Umbilical cord (tissue), 1 donor: ENCODE measurements at regions not wholly inside any gene's neighbourhood (a gene's known extent, or its start where the extent isn't known, plus 50 kb on each side); places are given as distances from the start of the nearest gene placed in this dataset.

Experiments
- DNase-seq: peaks from one replicate; pipeline ENCODE4 v3.0.0-alpha.2; 2015; ENCODE audit warnings: low spot score

- DNase-seq: no peak
Measured at GRCh38 chr5:66469684-66470083, 126.5 kb upstream of the MAST4 start.

- no peak for DNase-seq
Measured at GRCh38 chr5:66472010-66472409, 124.2 kb upstream of the MAST4 start.

GRCh38 chr5:66475731-66476130 is 120.5 kb upstream of the MAST4 start:
- peak; percentile 49 for DNase-seq

GRCh38 chr5:66477596-66477995 is 118.6 kb upstream of the MAST4 start:
- peak; percentile 59 for DNase-seq

- no peak for DNase-seq
Measured at GRCh38 chr5:66494437-66494836, 101.8 kb upstream of the MAST4 start.

- DNase-seq: no peak
Measured at GRCh38 chr5:66498791-66499207, 97.4 kb upstream of the MAST4 start.

- no peak for DNase-seq
Measured at GRCh38 chr5:66503203-66503789, 92.9 kb upstream of the MAST4 start.

- no peak for DNase-seq
Measured at GRCh38 chr5:66507106-66507505, 89.1 kb upstream of the MAST4 start.

- DNase-seq: no peak
Measured at GRCh38 chr5:66511491-66511890, 84.7 kb upstream of the MAST4 start.

GRCh38 chr5:66513130-66513529 is 83.1 kb upstream of the MAST4 start:
- DNase-seq: no peak

GRCh38 chr5:66515209-66515608 is 81.0 kb upstream of the MAST4 start:
- no peak for DNase-seq

- DNase-seq: no peak
Measured at GRCh38 chr5:66516550-66516949, 79.6 kb upstream of the MAST4 start.

GRCh38 chr5:66517351-66517750 is 78.8 kb upstream of the MAST4 start:
- DNase-seq: no peak

GRCh38 chr5:66518052-66518451 is 78.1 kb upstream of the MAST4 start:
- no peak for DNase-seq

- peak; percentile 28 for DNase-seq
Measured at GRCh38 chr5:66518753-66519152, 77.4 kb upstream of the MAST4 start.

GRCh38 chr5:66519626-66520025 is 76.6 kb upstream of the MAST4 start:
- DNase-seq: no peak

- DNase-seq: no peak
Measured at GRCh38 chr5:66520854-66521253, 75.3 kb upstream of the MAST4 start.

GRCh38 chr5:66527478-66528035 is 68.6 kb upstream of the MAST4 start:
- DNase-seq: no peak

- no peak for DNase-seq
Measured at GRCh38 chr5:66529182-66529581, 67.0 kb upstream of the MAST4 start.

GRCh38 chr5:66529704-66530103 is 66.5 kb upstream of the MAST4 start:
- no peak for DNase-seq

GRCh38 chr5:66538126-66538525 is 58.1 kb upstream of the MAST4 start:
- DNase-seq: no peak

GRCh38 chr5:66538531-66538930 is 57.7 kb upstream of the MAST4 start:
- DNase-seq: no peak

- no peak for DNase-seq
Measured at GRCh38 chr5:66540078-66540477, 56.1 kb upstream of the MAST4 start.

- no peak for DNase-seq
Measured at GRCh38 chr5:66542711-66543110, 53.5 kb upstream of the MAST4 start.
